HS-5 (cell line): ENCODE measurements at regions not wholly inside any gene's neighbourhood (a gene's known extent, or its start where the extent isn't known, plus 50 kb on each side); places are given as distances from the start of the nearest gene placed in this dataset.

Experiments
- DNase-seq: peaks from one replicate; pipeline ENCODE4 v3.0.0-alpha.2; 2012; ENCODE audit warnings: low read depth

DNA sequence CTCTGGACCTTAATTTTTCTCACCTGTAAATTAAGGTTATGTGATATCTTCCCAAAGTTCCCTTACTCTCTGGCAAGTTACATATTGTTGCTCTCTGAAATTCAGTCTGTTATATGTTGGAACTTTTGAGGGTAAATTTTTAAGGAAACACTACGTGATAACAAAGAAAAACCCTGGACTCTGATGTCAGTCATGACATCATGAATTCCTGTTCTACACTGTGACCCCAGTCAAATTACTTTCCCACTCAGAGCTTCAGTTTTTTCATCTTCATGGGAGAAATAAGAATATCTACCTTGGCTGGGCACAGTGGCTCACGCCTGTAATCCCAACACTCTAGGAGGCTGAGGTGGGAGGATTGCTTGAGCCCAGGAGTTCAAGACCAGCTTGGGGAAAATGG lies 164.6 kb upstream of the RALGAPA2 start:
- DNase-seq = no peak

GRCh38 chr20:20875716-20876115 lies 163.3 kb upstream of the RALGAPA2 start:
- DNase-seq = no peak

GRCh38 chr20:20872428-20872827 lies 160.0 kb upstream of the RALGAPA2 start:
- no peak for DNase-seq

- DNase-seq = no peak
These were observed 156.8 kb upstream of the RALGAPA2 start for GRCh38 chr20:20869161-20869775.

- no peak for DNase-seq
These were observed 152.1 kb upstream of the RALGAPA2 start for GRCh38 chr20:20864351-20865096.

DNA sequence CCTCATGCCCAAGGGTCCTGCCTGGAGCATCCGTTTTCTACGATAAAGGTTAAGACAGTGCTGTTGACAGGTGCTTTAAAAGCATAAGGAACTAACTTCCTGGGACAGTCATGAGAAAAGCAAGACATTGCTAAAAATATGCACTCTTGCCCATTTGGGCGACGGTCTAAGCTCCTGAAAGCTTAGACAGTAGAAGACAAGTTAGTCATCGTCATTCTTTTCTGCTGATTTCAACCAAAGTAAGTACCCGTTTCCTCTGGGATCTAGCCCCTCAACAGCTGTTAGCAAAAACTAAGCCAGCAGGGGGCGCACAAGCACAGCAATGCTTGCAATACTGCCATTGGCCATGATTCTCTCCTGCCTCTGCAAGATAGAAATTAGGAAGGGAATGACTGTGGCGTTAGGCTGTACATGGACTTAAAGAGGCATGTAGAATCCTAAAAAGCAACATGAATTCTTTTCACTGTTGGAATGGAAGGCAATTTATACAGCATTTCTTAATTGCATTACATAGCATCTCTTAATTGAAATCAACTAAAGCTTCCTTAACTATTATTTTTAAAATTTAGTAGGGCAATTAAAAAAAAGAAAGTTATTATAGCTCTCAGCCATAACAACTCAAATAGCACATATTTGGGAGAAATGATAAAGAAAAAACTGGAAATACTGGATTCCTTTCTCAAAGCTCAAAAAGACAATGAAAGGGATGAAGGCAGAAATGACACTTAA lies 147.8 kb upstream of the RALGAPA2 start:
- peak; percentile 85 for DNase-seq

DNA sequence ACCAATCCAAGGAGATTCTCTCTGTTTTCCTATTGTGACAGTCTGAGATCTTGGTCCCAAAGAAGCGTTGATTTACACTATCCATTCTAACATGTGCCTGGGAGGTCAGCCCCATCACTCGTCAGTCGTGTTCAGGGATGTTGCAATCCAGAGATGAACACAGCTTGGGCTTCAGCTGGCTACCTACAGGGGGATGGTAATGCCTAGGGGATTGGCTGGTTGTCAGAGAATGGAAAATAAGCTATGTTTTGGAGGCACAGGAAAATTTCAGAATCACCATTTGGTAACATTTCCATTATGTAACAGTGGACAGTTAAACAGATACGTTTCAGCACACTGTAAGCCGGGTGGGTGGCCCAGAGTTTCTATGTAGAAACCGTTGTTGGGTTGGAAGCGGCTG lies 147.1 kb upstream of the RALGAPA2 start:
- no peak for DNase-seq

DNA sequence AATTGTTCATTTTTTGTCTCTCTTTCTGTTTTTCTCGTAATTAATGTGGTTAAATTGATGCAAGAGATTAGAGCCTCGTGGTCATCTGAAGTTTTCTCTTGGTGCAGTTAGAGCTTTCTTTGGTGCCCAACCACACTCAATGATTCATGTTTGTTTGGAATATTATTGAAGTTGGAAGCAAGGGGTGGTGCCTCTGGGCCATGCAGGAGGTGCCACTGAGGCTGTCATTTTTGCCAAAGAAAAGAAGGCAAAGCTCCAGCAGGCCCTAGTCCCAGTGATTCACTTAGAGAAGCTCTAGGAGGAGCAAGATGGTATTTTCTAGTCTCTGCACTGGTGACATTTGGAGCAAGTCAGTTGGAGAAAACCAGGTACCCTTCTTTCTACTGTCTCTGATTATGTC lies 144.5 kb upstream of the RALGAPA2 start:
- no peak for DNase-seq

GRCh38 chr20:20856306-20856705 lies 143.9 kb upstream of the RALGAPA2 start:
- DNase-seq = no peak

- DNase-seq = no peak
These were observed 138.9 kb upstream of the RALGAPA2 start for GRCh38 chr20:20851385-20851784.

GRCh38 chr20:20850407-20850806 lies 138.0 kb upstream of the RALGAPA2 start:
- DNase-seq = no peak

- DNase-seq = no peak
These were observed 136.7 kb upstream of the RALGAPA2 start for GRCh38 chr20:20849161-20849560.

- no peak for DNase-seq
These were observed 135.4 kb upstream of the RALGAPA2 start for GRCh38 chr20:20847814-20848213.

DNA sequence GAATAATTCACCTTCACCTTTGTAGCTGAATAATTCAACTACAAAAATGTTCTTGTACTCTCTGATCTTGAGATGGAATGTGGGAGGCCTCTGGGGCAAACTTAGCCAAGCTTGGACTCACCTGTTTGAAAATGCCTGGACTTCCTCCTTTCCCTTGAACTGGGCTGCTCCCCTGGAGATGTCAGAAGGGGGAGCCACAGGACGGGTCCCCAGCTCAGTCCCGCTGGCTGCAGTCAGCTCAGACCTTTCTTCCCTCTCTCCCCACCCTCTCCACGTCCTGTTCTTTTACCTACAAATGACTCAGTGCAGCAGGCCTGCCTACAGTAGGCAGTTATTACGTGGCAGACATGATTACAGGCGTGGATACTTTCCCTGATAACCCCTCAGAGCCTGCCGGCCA lies 131.5 kb upstream of the RALGAPA2 start:
- DNase-seq = no peak

GRCh38 chr20:20839771-20840170 lies 127.3 kb upstream of the RALGAPA2 start:
- no peak for DNase-seq

- DNase-seq = no peak
These were observed 125.2 kb upstream of the RALGAPA2 start for GRCh38 chr20:20837574-20838021.

- no peak for DNase-seq
These were observed 124.4 kb upstream of the RALGAPA2 start for GRCh38 chr20:20836836-20837235.

DNA sequence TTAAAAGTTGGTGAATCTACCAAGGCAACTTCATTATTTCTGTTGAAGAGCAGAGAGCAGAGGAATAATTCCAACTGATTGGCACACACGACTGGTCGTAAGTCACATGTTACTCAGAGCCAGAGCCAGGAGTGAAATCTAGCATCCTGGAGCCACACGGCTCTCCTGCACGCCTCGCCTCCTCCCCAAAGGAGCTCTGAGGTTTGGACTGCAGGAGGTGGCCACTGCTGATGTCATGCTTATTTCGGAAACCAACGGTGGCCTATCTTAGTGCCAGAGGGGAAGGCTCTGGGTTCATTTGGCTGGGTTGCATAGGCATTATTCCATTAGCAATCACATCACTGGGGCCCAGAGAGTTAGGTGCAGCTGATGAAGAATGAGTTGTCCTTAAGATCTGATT lies 123.5 kb upstream of the RALGAPA2 start:
- DNase-seq = no peak

DNA sequence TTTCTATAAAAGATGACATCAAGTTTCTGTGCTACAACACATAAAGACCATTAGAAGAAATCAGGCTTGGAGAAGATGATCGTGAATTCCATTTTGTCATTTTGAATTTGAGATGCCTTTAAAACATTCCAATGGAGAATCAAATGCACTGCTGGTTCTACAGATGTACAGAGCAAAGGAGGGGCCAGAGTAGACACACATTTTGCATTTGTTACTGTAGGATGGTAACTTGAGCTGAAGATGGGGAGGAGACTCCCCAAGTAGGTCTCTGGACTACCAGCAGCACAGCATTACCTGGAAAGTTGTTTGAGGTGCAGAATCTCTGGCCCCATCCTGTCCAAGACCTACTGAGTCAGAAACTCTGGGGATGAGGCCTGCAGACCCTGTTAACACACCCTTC lies 121.6 kb upstream of the RALGAPA2 start:
- no peak for DNase-seq

- no peak for DNase-seq
These were observed 120.3 kb upstream of the RALGAPA2 start for GRCh38 chr20:20832715-20833114.

GRCh38 chr20:20831794-20832193 lies 119.3 kb upstream of the RALGAPA2 start:
- DNase-seq = no peak

GRCh38 chr20:20829681-20830080 lies 117.2 kb upstream of the RALGAPA2 start:
- DNase-seq = no peak

- no peak for DNase-seq
These were observed 115.7 kb upstream of the RALGAPA2 start for GRCh38 chr20:20827992-20828597.
